CD4-positive, alpha-beta T cell (primary cell): ENCODE measurements at regions not wholly inside any gene's neighbourhood (a gene's known extent, or its start where the extent isn't known, plus 50 kb on each side); places are given as distances from the start of the nearest gene placed in this dataset.
"Not testable (repeated sequence)": the region's sequence is repeated elsewhere in the genome, so short reads cannot be mapped to it uniquely, and the experiment has no call there.

Experiments used
- ATAC-seq: fragments of 200-7000 bp; cut with Tn5 transposase; one replicate; pipeline ENCODE4 v1.10.0; 2022; ENCODE audit warnings: mild to moderate bottlenecking; ENCODE audit not compliant: poor library complexity
- CTCF ChIA-PET: fragments of 350-600 bp; sonication (Branson Sonifier 250); formaldehyde crosslinking; loops from one replicate; lab custom pipeline; 2021; ENCODE audit warnings: antibody characterized with exemption, inconsistent platforms; lab: Charles Lee
- POLR2A ChIA-PET: fragments of 350-600 bp; sonication (Branson Sonifier 250); formaldehyde crosslinking; loops from one replicate; lab custom pipeline; 2021; ENCODE audit warnings: antibody characterized with exemption, inconsistent platforms; lab: Charles Lee
- DNase-seq, 14 experiments: peaks; one replicate each; pipeline ENCODE4 v3.0.0-alpha.2; 2013 to 2020; ENCODE audit warnings: mixed read lengths in 2 of 14
- H3K27ac ChIP-seq, 2 donors: one replicate each; pipeline versions ENCODE4 v1.5.1 to v1.7.0; 2013; ENCODE audit warnings: low read length in 2 of 2, low read depth in 1 of 2, mild to moderate bottlenecking in 1 of 2
- H3K27me3 ChIP-seq, 2 experiments: 1 replicate in 1 of 2; 2 replicates in 1 of 2; pipeline versions ENCODE4 v1.6.1 to v1.7.0; 2013; ENCODE audit warnings: low read length in 2 of 2, control low read depth in 1 of 2, mild to moderate bottlenecking in 1 of 2, moderate library complexity in 1 of 2; ENCODE audit not compliant: insufficient read depth in 2 of 2, control insufficient read depth in 1 of 2
- H3K36me3 ChIP-seq: one replicate; pipeline ENCODE4 v1.6.1; 2013; ENCODE audit warnings: low read length, control low read depth; ENCODE audit not compliant: insufficient read depth
- H3K4me1 ChIP-seq: one replicate; pipeline ENCODE4 v1.6.1; 2013; ENCODE audit warnings: low read length, control low read depth; ENCODE audit not compliant: insufficient read depth
- H3K4me3 ChIP-seq: one replicate; pipeline ENCODE4 v1.5.1; 2013; ENCODE audit warnings: mild to moderate bottlenecking, low read length, moderate library complexity
- H3K9me3 ChIP-seq, 2 experiments: 1 replicate in 1 of 2; 2 replicates in 1 of 2; pipeline versions ENCODE4 v1.6.1 to v1.7.0; 2013; ENCODE audit warnings: low read length in 2 of 2, mild to moderate bottlenecking in 2 of 2, control low read depth in 1 of 2, moderate library complexity in 1 of 2; ENCODE audit not compliant: control insufficient read depth in 1 of 2, insufficient read depth in 1 of 2
- H3K27ac Mint-ChIP-seq: one replicate; pipeline ENCODE4 v1.8.0; 2020; ENCODE audit warnings: mixed read lengths
- H3K27me3 Mint-ChIP-seq: one replicate; pipeline ENCODE4 v1.8.0; 2021; ENCODE audit warnings: mixed read lengths
- H3K36me3 Mint-ChIP-seq: one replicate; pipeline ENCODE4 v1.8.0; 2021; ENCODE audit warnings: low read depth, mixed read lengths
- H3K4me1 Mint-ChIP-seq: one replicate; pipeline ENCODE4 v1.8.0; 2021; ENCODE audit warnings: low read depth, mixed read lengths
- H3K4me3 Mint-ChIP-seq: one replicate; pipeline ENCODE4 v1.8.0; 2020; ENCODE audit warnings: mild to moderate bottlenecking, mixed read lengths
- H3K9me3 Mint-ChIP-seq: one replicate; pipeline ENCODE4 v1.8.0; 2020; ENCODE audit warnings: mixed read lengths
- intact Hi-C, 2 experiments: fragments of 100-400 bp; cut with DNase I in 1 of 2; cut with micrococcal nuclease in 1 of 2; formaldehyde crosslinking; loops; one replicate each; pipeline versions ENCODE4 v1.15.1 to v1.9.0; 2023 to 2025; cut with DNase I, micrococcal nuclease
- TF ChIP-seq, protein P1 (sequence below): fragments of 200-600 bp; IDR thresholded peaks from one replicate; pipeline ENCODE4 v1.8.0; 2022; ENCODE audit warnings: antibody characterized with exemption, mild to moderate bottlenecking

- H3K27ac Mint-ChIP-seq, result no peak overlapping the region
- ATAC-seq, result no peak
- H3K4me3 Mint-ChIP-seq, result peak overlapping the region; percentile 8
These were observed 212.0 kb upstream of the KIF2A start for GRCh38 chr5:62093976-62094375.

DNA sequence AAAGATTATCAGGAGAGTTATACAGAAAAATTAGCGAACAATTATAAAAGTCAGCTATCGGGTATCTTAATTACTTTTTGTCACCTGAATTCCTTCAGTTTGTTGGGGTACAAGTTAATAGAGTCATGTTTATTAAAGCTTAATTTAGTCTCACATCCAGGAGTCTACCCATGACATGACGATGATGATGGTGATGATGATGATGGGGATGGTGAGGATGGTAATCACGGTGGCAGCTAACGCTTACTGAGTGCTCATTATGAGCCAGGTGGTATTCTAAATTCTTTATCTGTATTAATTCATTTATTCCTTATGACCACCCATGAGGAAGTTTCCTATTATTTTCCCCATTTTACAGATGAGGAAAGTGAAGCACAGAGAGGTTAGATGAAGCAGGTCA is 208.6 kb upstream of the KIF2A start:
- TF ChIP-seq, protein P1, sequence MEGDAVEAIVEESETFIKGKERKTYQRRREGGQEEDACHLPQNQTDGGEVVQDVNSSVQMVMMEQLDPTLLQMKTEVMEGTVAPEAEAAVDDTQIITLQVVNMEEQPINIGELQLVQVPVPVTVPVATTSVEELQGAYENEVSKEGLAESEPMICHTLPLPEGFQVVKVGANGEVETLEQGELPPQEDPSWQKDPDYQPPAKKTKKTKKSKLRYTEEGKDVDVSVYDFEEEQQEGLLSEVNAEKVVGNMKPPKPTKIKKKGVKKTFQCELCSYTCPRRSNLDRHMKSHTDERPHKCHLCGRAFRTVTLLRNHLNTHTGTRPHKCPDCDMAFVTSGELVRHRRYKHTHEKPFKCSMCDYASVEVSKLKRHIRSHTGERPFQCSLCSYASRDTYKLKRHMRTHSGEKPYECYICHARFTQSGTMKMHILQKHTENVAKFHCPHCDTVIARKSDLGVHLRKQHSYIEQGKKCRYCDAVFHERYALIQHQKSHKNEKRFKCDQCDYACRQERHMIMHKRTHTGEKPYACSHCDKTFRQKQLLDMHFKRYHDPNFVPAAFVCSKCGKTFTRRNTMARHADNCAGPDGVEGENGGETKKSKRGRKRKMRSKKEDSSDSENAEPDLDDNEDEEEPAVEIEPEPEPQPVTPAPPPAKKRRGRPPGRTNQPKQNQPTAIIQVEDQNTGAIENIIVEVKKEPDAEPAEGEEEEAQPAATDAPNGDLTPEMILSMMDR, result no peak
- ChIA-PET POLR2A (no interaction called here), CTCF (interaction anchor here (0.8 kb wide), 1 partner anchor 996 kb away, joined by 3 read pairs; no protein-coding TSS in a partner anchor)
- intact Hi-C loops, result no loop called here
- H3K9me3 ChIP-seq, result no peaks in the 10 kb centered on the region
- H3K4me1 ChIP-seq, result no peaks in the 10 kb centered on the region
- peaks cover 0 to 5% of the 10 kb centered on the region in 2 experiments for H3K27me3 ChIP-seq
- H3K9me3 Mint-ChIP-seq, result no peaks in the 10 kb centered on the region
- H3K36me3 ChIP-seq, result no peaks in the 10 kb centered on the region
- no peak overlapping the region for H3K27ac ChIP-seq
- no peak overlapping the region for H3K4me3 Mint-ChIP-seq
- H3K27ac Mint-ChIP-seq, result no peak overlapping the region
- peaks cover 11% of the 10 kb centered on the region for H3K27me3 Mint-ChIP-seq
- DNase-seq (no peak), ATAC-seq (no peak)
- no peak overlapping the region for H3K4me3 ChIP-seq
- no peaks in the 10 kb centered on the region for H3K36me3 Mint-ChIP-seq
- H3K4me1 Mint-ChIP-seq, result peaks cover 12% of the 10 kb centered on the region

More at GRCh38 chr5:62093976-62094375, 212.0 kb upstream of the KIF2A start:
- H3K4me3 ChIP-seq, result peak overlapping the region; percentile 10
- peaks cover 0 to 5% of the 10 kb centered on the region in 2 experiments for H3K27me3 ChIP-seq
- Mint-ChIP-seq H3K9me3 (no peaks in the 10 kb centered on the region), H3K27me3 (peaks cover 11% of the 10 kb centered on the region), H3K36me3 (no peaks in the 10 kb centered on the region), H3K4me1 (peaks cover 12% of the 10 kb centered on the region)
- H3K36me3 ChIP-seq, result no peaks in the 10 kb centered on the region
- H3K9me3 ChIP-seq, result no peaks in the 10 kb centered on the region
- DNase-seq, result no peak
- TF ChIP-seq, protein P1, result no peak
- ChIA-PET POLR2A (no interaction called here), CTCF (no interaction called here)
- intact Hi-C loops, result no loop called here
- H3K4me1 ChIP-seq, result no peaks in the 10 kb centered on the region
- H3K27ac ChIP-seq, result no peak overlapping the region

- peaks cover 6% of the 10 kb centered on the region for H3K27me3 Mint-ChIP-seq
- H3K27me3 ChIP-seq, result no peaks in the 10 kb centered on the region
- H3K27ac Mint-ChIP-seq, result no peak overlapping the region
- H3K36me3 ChIP-seq, result no peaks in the 10 kb centered on the region
- no peak overlapping the region for H3K27ac ChIP-seq
- intact Hi-C loops, result no loop called here
- ATAC-seq (no peak), DNase-seq (no peak)
- H3K4me1 Mint-ChIP-seq, result no peaks in the 10 kb centered on the region
- no peak overlapping the region for H3K4me3 Mint-ChIP-seq
- no peak overlapping the region for H3K4me3 ChIP-seq
- H3K36me3 Mint-ChIP-seq, result no peaks in the 10 kb centered on the region
- H3K9me3 ChIP-seq, result no peaks in the 10 kb centered on the region
- ChIA-PET CTCF (no interaction called here), POLR2A (no interaction called here)
- H3K4me1 ChIP-seq, result no peaks in the 10 kb centered on the region
- no peaks in the 10 kb centered on the region for H3K9me3 Mint-ChIP-seq
- TF ChIP-seq, protein P1, result no peak
These were observed 205.8 kb upstream of the KIF2A start for GRCh38 chr5:62100201-62100600.

DNA sequence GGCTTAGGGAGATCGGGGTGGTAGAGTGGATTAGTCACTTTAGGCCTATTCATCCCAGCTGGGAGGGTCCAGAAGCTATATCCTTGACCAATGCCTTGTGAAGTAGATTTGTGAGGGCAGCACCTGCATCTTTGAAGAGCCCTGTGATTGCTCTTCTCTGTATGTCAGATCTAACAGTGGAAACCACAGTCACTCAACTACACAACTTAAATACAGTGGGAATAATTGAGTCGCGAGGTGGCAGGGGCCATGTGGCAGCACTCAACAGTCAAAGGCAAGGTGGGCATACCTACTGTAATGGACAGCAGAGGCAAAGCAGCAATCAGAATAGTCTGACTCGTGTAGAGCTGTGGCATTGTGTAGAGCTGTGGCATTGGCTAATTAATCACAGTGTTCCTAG is 202.1 kb upstream of the KIF2A start:
- CTCF ChIA-PET, ATAC-seq, H3K27ac Mint-ChIP-seq: not testable (repeated sequence)

More for the DNA sequence above, 202.1 kb upstream of the KIF2A start:
- DNase-seq, H3K9me3 ChIP-seq, H3K4me3 Mint-ChIP-seq, H3K27ac ChIP-seq, H3K9me3 Mint-ChIP-seq, H3K27me3 Mint-ChIP-seq, POLR2A ChIA-PET, H3K4me3 ChIP-seq, H3K4me1 ChIP-seq, H3K27me3 ChIP-seq, H3K36me3 Mint-ChIP-seq, H3K4me1 Mint-ChIP-seq, H3K36me3 ChIP-seq, intact Hi-C loops: not testable (repeated sequence)
